ENCODE measurements at regions not wholly inside any gene's neighbourhood (a gene's known extent, or its start where the extent isn't known, plus 50 kb on each side); places are given as distances from the start of the nearest gene placed in this dataset.

DNA sequence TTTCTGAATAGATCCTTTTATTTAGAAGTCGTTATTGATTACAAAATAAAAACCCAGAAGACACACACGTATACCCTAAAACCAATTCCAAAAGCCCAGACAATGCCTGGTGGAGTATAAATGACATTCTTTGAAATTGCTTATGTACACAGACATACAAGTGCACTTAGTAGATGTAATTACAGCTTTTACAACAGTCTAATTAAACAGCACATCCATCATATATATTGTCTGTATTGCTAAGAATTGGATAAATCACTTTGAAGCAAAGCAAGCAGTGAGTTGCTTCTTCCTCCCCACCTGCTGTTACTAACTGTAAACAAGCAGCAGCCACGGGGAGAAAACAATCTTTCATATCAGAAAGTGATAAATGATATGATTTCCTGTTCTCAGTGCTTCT, 645.7 kb downstream of the TLL1 start:
- Mint-ChIP-seq H3K27me3 (ENCODE audit: unreplicated experiment) (no peaks in the 10 kb centered on the region), H3K4me1 (ENCODE audit: low read depth, unreplicated experiment) (no peaks in the 10 kb centered on the region), H3K27ac (ENCODE audit: unreplicated experiment) (no peak overlapping the region), H3K4me3 (ENCODE audit: unreplicated experiment) (no peak overlapping the region), H3K9me3 (ENCODE audit: unreplicated experiment) (peaks cover 4% of the 10 kb centered on the region), H3K36me3 (ENCODE audit: unreplicated experiment) (no peaks in the 10 kb centered on the region)
- TF ChIP-seq, protein P1, sequence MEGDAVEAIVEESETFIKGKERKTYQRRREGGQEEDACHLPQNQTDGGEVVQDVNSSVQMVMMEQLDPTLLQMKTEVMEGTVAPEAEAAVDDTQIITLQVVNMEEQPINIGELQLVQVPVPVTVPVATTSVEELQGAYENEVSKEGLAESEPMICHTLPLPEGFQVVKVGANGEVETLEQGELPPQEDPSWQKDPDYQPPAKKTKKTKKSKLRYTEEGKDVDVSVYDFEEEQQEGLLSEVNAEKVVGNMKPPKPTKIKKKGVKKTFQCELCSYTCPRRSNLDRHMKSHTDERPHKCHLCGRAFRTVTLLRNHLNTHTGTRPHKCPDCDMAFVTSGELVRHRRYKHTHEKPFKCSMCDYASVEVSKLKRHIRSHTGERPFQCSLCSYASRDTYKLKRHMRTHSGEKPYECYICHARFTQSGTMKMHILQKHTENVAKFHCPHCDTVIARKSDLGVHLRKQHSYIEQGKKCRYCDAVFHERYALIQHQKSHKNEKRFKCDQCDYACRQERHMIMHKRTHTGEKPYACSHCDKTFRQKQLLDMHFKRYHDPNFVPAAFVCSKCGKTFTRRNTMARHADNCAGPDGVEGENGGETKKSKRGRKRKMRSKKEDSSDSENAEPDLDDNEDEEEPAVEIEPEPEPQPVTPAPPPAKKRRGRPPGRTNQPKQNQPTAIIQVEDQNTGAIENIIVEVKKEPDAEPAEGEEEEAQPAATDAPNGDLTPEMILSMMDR (IDR thresholded peaks at IDR 0.05; ENCODE audit: partially characterized antibody, unreplicated experiment) = no peak
- DNase-seq = no peak

DNA sequence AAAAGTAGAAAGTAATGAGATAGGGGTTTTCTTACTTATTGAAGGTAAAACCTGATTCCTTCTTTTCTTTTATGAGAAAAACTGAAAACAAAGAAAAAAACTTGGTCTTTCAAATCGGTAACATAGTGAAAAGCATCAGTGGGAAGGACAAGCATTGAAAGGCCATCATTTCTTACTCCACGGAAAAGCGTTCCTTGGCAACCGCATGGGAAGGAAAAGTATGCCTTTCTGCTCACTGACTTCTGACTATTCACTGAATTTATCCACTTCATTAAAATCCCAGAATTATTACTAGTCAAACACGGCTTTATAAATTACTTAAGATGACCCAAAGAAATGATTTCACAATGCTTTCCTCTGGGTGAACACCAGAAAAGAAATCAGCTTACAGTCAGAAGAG, 646.7 kb downstream of the TLL1 start:
- TF ChIP-seq, protein P1 (IDR thresholded peaks at IDR 0.05; ENCODE audit: partially characterized antibody, unreplicated experiment) = no peak
- Mint-ChIP-seq H3K4me3 (ENCODE audit: unreplicated experiment) (no peak overlapping the region), H3K27ac (ENCODE audit: unreplicated experiment) (no peak overlapping the region), H3K9me3 (ENCODE audit: unreplicated experiment) (peaks cover 4% of the 10 kb centered on the region), H3K4me1 (ENCODE audit: low read depth, unreplicated experiment) (no peaks in the 10 kb centered on the region), H3K36me3 (ENCODE audit: unreplicated experiment) (no peaks in the 10 kb centered on the region), H3K27me3 (ENCODE audit: unreplicated experiment) (no peaks in the 10 kb centered on the region)
- DNase-seq = no peak

DNA sequence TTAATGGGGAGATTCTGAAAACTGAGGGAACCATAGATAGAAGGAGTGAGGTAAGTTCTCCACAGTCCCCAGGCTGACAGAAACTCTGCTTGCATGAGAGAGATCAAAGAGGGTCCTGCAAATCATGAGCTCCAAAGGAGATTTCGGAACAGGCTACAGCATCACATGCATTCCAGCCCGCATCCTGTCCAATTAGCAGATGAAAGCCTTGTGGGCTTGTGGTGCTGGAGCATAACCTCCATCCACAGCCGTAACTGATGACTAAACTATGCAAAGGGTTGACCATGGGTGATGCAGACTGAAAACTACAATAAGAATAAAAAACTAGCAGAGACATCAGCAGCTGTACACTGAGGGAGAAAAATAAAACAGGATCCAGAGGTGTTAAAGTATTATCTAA, 654.5 kb downstream of the TLL1 start:
- H3K9me3 Mint-ChIP-seq (ENCODE audit: unreplicated experiment) = no peaks in the 10 kb centered on the region
- no peaks in the 10 kb centered on the region for H3K4me1 Mint-ChIP-seq (ENCODE audit: low read depth, unreplicated experiment)
- TF ChIP-seq, protein P1 (IDR thresholded peaks at IDR 0.05; ENCODE audit: partially characterized antibody, unreplicated experiment) = no peak
- no peaks in the 10 kb centered on the region for H3K27me3 Mint-ChIP-seq (ENCODE audit: unreplicated experiment)
- no peak for DNase-seq
- H3K27ac Mint-ChIP-seq (ENCODE audit: unreplicated experiment) = no peak overlapping the region
- H3K4me3 Mint-ChIP-seq (ENCODE audit: unreplicated experiment) = no peak overlapping the region
- H3K36me3 Mint-ChIP-seq (ENCODE audit: unreplicated experiment) = no peaks in the 10 kb centered on the region

DNA sequence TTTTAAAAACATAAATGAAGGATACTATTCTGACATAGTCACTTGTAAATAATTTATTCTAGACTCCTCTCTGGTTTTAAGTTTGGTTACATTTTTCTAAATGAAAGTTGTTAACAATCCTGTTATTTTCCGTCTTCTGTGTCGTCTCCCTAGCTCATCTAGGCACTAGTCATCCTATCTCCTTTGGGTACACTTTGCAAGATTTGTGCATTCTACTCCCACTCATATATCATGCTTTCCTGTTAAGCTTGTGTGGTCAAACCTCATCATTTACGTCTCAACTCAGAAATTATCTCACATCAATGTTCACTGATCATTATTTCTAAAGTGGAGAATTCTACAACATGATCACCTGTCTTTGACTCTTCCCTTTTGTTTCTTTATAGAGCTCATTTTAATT, 658.7 kb downstream of the TLL1 start:
- no peak overlapping the region for H3K27ac Mint-ChIP-seq (ENCODE audit: unreplicated experiment)
- H3K27me3 Mint-ChIP-seq (ENCODE audit: unreplicated experiment) = no peaks in the 10 kb centered on the region
- H3K36me3 Mint-ChIP-seq (ENCODE audit: unreplicated experiment) = no peaks in the 10 kb centered on the region
- DNase-seq = no peak
- TF ChIP-seq, protein P1 (IDR thresholded peaks at IDR 0.05; ENCODE audit: partially characterized antibody, unreplicated experiment) = no peak
- no peaks in the 10 kb centered on the region for H3K4me1 Mint-ChIP-seq (ENCODE audit: low read depth, unreplicated experiment)
- no peaks in the 10 kb centered on the region for H3K9me3 Mint-ChIP-seq (ENCODE audit: unreplicated experiment)
- H3K4me3 Mint-ChIP-seq (ENCODE audit: unreplicated experiment) = no peak overlapping the region

DNA sequence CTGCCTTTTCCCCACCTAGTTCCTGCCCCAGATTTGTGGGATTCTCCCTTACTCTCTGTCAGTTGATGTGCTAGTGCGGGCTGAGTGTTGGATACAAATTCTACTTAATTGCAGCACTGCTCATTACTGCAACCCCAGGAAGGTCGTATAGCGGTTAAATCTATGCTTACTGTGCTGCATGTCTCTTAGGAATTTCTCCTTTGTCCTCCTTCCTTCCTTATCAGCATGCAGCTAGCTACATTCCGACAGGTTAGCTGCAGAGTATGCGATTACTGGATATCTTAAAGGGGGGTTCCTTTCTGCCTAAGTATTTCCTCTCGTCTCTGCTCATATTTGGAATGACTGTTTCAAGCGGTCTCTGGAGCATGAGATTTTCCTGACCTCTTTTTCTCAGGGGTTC, 662.8 kb downstream of the TLL1 start:
- DNase-seq = no peak
- Mint-ChIP-seq H3K4me1 (ENCODE audit: low read depth, unreplicated experiment) (no peaks in the 10 kb centered on the region), H3K36me3 (ENCODE audit: unreplicated experiment) (no peaks in the 10 kb centered on the region), H3K4me3 (ENCODE audit: unreplicated experiment) (no peak overlapping the region), H3K27me3 (ENCODE audit: unreplicated experiment) (no peaks in the 10 kb centered on the region), H3K27ac (ENCODE audit: unreplicated experiment) (no peak overlapping the region), H3K9me3 (ENCODE audit: unreplicated experiment) (no peaks in the 10 kb centered on the region)
- TF ChIP-seq, protein P1 (IDR thresholded peaks at IDR 0.05; ENCODE audit: partially characterized antibody, unreplicated experiment) = no peak
